GM12878 (cell line): ENCODE measurements at regions not wholly inside any gene's neighbourhood (a gene's known extent, or its start where the extent isn't known, plus 50 kb on each side); places are given as distances from the start of the nearest gene placed in this dataset.
A peak's percentile ranks its signal among the peaks of the same experiment; 100 is the strongest.

Experiments
- ATAC-seq: fragments of 200-7000 bp; cut with Tn5 transposase; 3 replicates; pipeline ENCODE4 v1.9.1; 2020; ENCODE audit warnings: mild to moderate bottlenecking, moderate library complexity
- BruUV-seq: library from RNA; stranded (reverse); fragments of 400-500 nt; replicated peaks from 2 replicates; lab custom pipeline; 2021; lab: Mats Ljungman, UMichigan
- CTCF ChIA-PET: fragments of 300-600 bp; sonication (Branson Sonifier 250); formaldehyde crosslinking; extraction: SDS; loops from one replicate; lab custom pipeline; 2021; ENCODE audit warnings: inconsistent platforms; lab: Yijun Ruan, JAX
- POLR2A ChIA-PET: fragments of 350-600 bp; formaldehyde crosslinking; extraction: SDS; loops from one replicate; lab custom pipeline; 2021; ENCODE audit warnings: inconsistent platforms; lab: Charles Lee
- RAD21 ChIA-PET: fragments of 300-600 bp; sonication (Branson Sonifier 250); formaldehyde crosslinking; loops from one replicate; lab custom pipeline; 2023; ENCODE audit warnings: antibody characterized with exemption; ENCODE audit not compliant: unreplicated experiment; lab: Charles Lee
- SMC1A ChIA-PET: fragments of 300-600 bp; sonication (Branson Sonifier 250); formaldehyde crosslinking; loops from one replicate; lab custom pipeline; 2023; ENCODE audit not compliant: unreplicated experiment, uncharacterized antibody; lab: Charles Lee
- DNase-seq: peaks from one replicate; pipeline ENCODE4 v3.0.0-alpha.2; 2011; ENCODE audit warnings: low read depth, low spot score
- FAIRE-seq: peaks from 3 replicates; lab custom pipeline; 2011; peaks lifted over from hg19 to GRCh38; lab: Jason Lieb, UNC
- H2AFZ ChIP-seq: 2 replicates; pipeline ENCODE4 v1.6.0; 2011; ENCODE audit warnings: low read depth, low read length, control low read depth; ENCODE audit not compliant: control insufficient read depth
- H3K27ac ChIP-seq: 2 replicates; pipeline ENCODE4 v1.5.1; 2011; ENCODE audit warnings: control low read depth; ENCODE audit not compliant: control insufficient read depth, insufficient read depth
- H3K27me3 ChIP-seq, 2 experiments: replicated peaks in 1 of 2; 2 replicates each; pipeline versions ENCODE4 v1.6.0 to v1.6.1; 2011; ENCODE audit warnings: low read length in 1 of 2; ENCODE audit not compliant: control insufficient read depth in 2 of 2, insufficient read depth in 2 of 2
- H3K36me3 ChIP-seq, 2 experiments: 2 replicates each; pipeline ENCODE4 v1.5.1; 2011; ENCODE audit warnings: low read length in 1 of 2; ENCODE audit not compliant: control insufficient read depth in 2 of 2, insufficient read depth in 2 of 2
- H3K4me1 ChIP-seq: 2 replicates; pipeline ENCODE4 v1.6.1; 2011; ENCODE audit warnings: mild to moderate bottlenecking, low read length, moderate library complexity, mixed read lengths; ENCODE audit not compliant: control insufficient read depth, insufficient read depth
- H3K4me2 ChIP-seq: 2 replicates; pipeline ENCODE4 v1.6.0; 2011; ENCODE audit warnings: control low read depth; ENCODE audit not compliant: control insufficient read depth, insufficient read depth
- H3K4me3 ChIP-seq: fragments of 200-600 bp; sonication (generic); 2 replicates; pipeline ENCODE4 v1.5.1; 2016
- H3K79me2 ChIP-seq: 2 replicates; pipeline ENCODE4 v1.6.0; 2011; ENCODE audit warnings: low read length; ENCODE audit not compliant: control insufficient read depth, insufficient read depth
- H3K9ac ChIP-seq: 2 replicates; pipeline ENCODE4 v1.8.0; 2011; ENCODE audit warnings: low read length, control low read depth, mixed read lengths; ENCODE audit not compliant: control insufficient read depth, insufficient read depth
- H3K9me3 ChIP-seq: replicated peaks from 3 replicates; pipeline ENCODE4 v1.5.1; 2011; ENCODE audit warnings: mild to moderate bottlenecking, low read length; ENCODE audit not compliant: control insufficient read depth, insufficient read depth
- H4K20me1 ChIP-seq: 2 replicates; pipeline ENCODE4 v1.6.0; 2011; ENCODE audit not compliant: control insufficient read depth, insufficient read depth
- E4F1 ChIP-seq: fragments of 450-650 bp; IDR thresholded peaks from 2 replicates; pipeline ENCODE4 v1.6.1; 2018; ENCODE audit warnings: borderline replicate concordance, mild to moderate bottlenecking; ENCODE audit not compliant: partially characterized antibody
- HDAC2 ChIP-seq: fragments of 200-600 bp; sonication (generic); IDR thresholded peaks from 2 replicates; pipeline ENCODE4 v1.6.1; 2017
- NFXL1 ChIP-seq: fragments of 450-650 bp; IDR thresholded peaks from 2 replicates; pipeline ENCODE4 v1.6.1; 2017; ENCODE audit warnings: antibody characterized with exemption, mild to moderate bottlenecking, borderline replicate concordance
- POLR2A ChIP-seq: IDR thresholded peaks from 2 replicates; pipeline ENCODE4 v1.6.1; 2011; ENCODE audit warnings: low read depth, mild to moderate bottlenecking, low read length
- RB1 ChIP-seq: fragments of 450-650 bp; formaldehyde crosslinking; IDR thresholded peaks from 2 replicates; pipeline ENCODE4 v1.6.1; 2017; ENCODE audit warnings: mild to moderate bottlenecking, borderline replicate concordance
- STAT3 ChIP-seq: IDR thresholded peaks from 2 replicates; pipeline ENCODE4 v1.6.1; 2011; ENCODE audit warnings: low read depth, low read length, improper control_type of control experiment
- ZBED1 ChIP-seq: IDR thresholded peaks from 2 replicates; pipeline ENCODE4 v1.6.1; 2016; ENCODE audit warnings: borderline replicate concordance
- whole genome bisulfite sequencing: methylation state at CpG from one replicate; pipeline ENCODE4 v1.1.6; 2016; ENCODE audit warnings: low lambda C conversion rate; ENCODE audit not compliant: insufficient replicate concordance, insufficient coverage; ENCODE audit errors: missing lambda C conversion rate; 5-methylcytosine and 5-hydroxymethylcytosine counted together
- in situ Hi-C: fragments of 300-500 bp; cut with MboI; formaldehyde crosslinking; loops from 9 replicates; pipeline ENCODE4 v1.14.3; 2018; ENCODE audit warnings: mixed read lengths
- intact Hi-C: fragments of 100-400 bp; cut with micrococcal nuclease; formaldehyde crosslinking; loops from one replicate; pipeline ENCODE4 v1.14.2; 2022; ENCODE audit not compliant: unreplicated experiment

- in situ Hi-C loops (no loop called here), intact Hi-C loops (no loop called here)
- H3K9me3 ChIP-seq = no peaks in the 10 kb centered on the region
- H2AFZ ChIP-seq = no peak overlapping the region
- TF ChIP-seq POLR2A (peak; percentile 49; the same call in 1 of the 2 replicates), E4F1 (no peak), ZBED1 (no peak)
- WGBS = 71% methylated on average over 2 of the region's 2 CpGs
- ChIA-PET RAD21 (interaction anchor here (1.3 to 1.7 kb wide), 4 partner anchors 9 to 103 kb away, joined by 4 to 6 read pairs (median 4); no protein-coding TSS in a partner anchor), CTCF (interaction anchor here (0.8 to 2.7 kb wide), 7 partner anchors 8 to 103 kb away, joined by 3 to 13 read pairs (median 5); no protein-coding TSS in a partner anchor), SMC1A (interaction anchor here (0.8 to 2.8 kb wide), 9 partner anchors 8 to 103 kb away, joined by 3 to 14 read pairs (median 5); no protein-coding TSS in a partner anchor), POLR2A (interaction anchor here (0.6 to 1.3 kb wide), 5 partner anchors 8 to 67 kb away, joined by 3 to 4 read pairs (median 4); no protein-coding TSS in a partner anchor)
- no peak overlapping the region for H3K4me2 ChIP-seq
- H3K27ac ChIP-seq = no peak overlapping the region
- no peaks in the 10 kb centered on the region for H3K27me3 ChIP-seq
- FAIRE-seq = no peak
- ATAC-seq = no peak
- no TSS peak for BruUV-seq
- H3K79me2 ChIP-seq = peaks cover 94% of the 10 kb centered on the region
- H3K36me3 ChIP-seq = peaks cover 21 to 31% of the 10 kb centered on the region in 2 experiments
- no peak for DNase-seq
- no peak overlapping the region for H3K4me3 ChIP-seq
- H3K9ac ChIP-seq = no peak overlapping the region
- peaks cover 4% of the 10 kb centered on the region for H4K20me1 ChIP-seq
- peaks cover 3% of the 10 kb centered on the region; the same call in 1 of the 2 replicates for H3K4me1 ChIP-seq
Observed at GRCh38 chr7:130937016-130937415, 203.0 kb upstream of the KLF14 start.

GRCh38 chr7:130937830-130938229, 203.8 kb upstream of the KLF14 start:
- FAIRE-seq (no peak), ATAC-seq (no peak), DNase-seq (no peak)
- H3K9me3 ChIP-seq = no peaks in the 10 kb centered on the region
- H4K20me1 ChIP-seq = peaks cover 4% of the 10 kb centered on the region
- 78% methylated on average over 3 of the region's 3 CpGs for WGBS
- no peak for TF ChIP-seq NFXL1
- no peak for TF ChIP-seq RB1
- TF ChIP-seq HDAC2 = no peak
- TF ChIP-seq STAT3 = no peak
- H3K4me1 ChIP-seq = peaks cover 3% of the 10 kb centered on the region; the same call in 1 of the 2 replicates
- BruUV-seq = no TSS peak
- no peak overlapping the region for H2AFZ ChIP-seq
- H3K36me3 ChIP-seq = peaks cover 20 to 31% of the 10 kb centered on the region in 2 experiments
- H3K4me3 ChIP-seq = no peak overlapping the region
- no peaks in the 10 kb centered on the region for H3K27me3 ChIP-seq
- intact Hi-C loops = no loop called here
- ChIA-PET SMC1A (interaction anchor here (0.7 to 2.8 kb wide), 13 partner anchors 9 to 555 kb away, joined by 3 to 14 read pairs (median 4); no protein-coding TSS in a partner anchor), POLR2A (interaction anchor here (1.1 to 1.3 kb wide), 2 partner anchors 11 to 66 kb away, joined by 3 read pairs; no protein-coding TSS in a partner anchor), CTCF (interaction anchor here (0.8 to 2.7 kb wide), 9 partner anchors 9 to 132 kb away, joined by 3 to 13 read pairs (median 4); no protein-coding TSS in a partner anchor), RAD21 (interaction anchor here (1.0 to 1.4 kb wide), 4 partner anchors 10 to 102 kb away, joined by 3 to 5 read pairs (median 4); no protein-coding TSS in a partner anchor)
- no peak overlapping the region for H3K9ac ChIP-seq
- in situ Hi-C loops = no loop called here
- H3K4me2 ChIP-seq = no peak overlapping the region
- H3K79me2 ChIP-seq = peaks cover 95% of the 10 kb centered on the region
- no peak overlapping the region for H3K27ac ChIP-seq
